Upper lobe of left lung (tissue), 6 donors: ENCODE measurements at regions not wholly inside any gene's neighbourhood (a gene's known extent, or its start where the extent isn't known, plus 50 kb on each side); places are given as distances from the start of the nearest gene placed in this dataset.

Experiments
- ATAC-seq, 2 donors: fragments of 200-7000 bp; cut with Tn5 transposase; one replicate each; pipeline ENCODE4 v1.9.1; 2022; ENCODE audit warnings: mild to moderate bottlenecking in 2 of 2, moderate library complexity in 2 of 2; ENCODE audit not compliant: low FRiP score in 2 of 2
- DNase-seq, 2 donors: peaks; one replicate each; pipeline ENCODE4 v3.0.0-alpha.2; 2019 to 2020
- H3K27ac ChIP-seq, 4 donors: fragments of 200-600 bp; sonication (generic); one replicate each; pipeline ENCODE4 v1.5.1; 2016 to 2019
- H3K27me3 ChIP-seq, 4 donors: fragments of 200-600 bp; sonication (generic); one replicate each; pipeline ENCODE4 v1.5.1; 2017 to 2019
- H3K36me3 ChIP-seq, 4 donors: fragments of 200-600 bp; sonication (generic); one replicate each; pipeline ENCODE4 v1.5.1; 2016 to 2019
- H3K4me1 ChIP-seq, 4 donors: fragments of 200-600 bp; sonication (generic); one replicate each; pipeline ENCODE4 v1.5.1; 2018 to 2019
- H3K4me3 ChIP-seq, 4 donors: fragments of 200-600 bp; sonication (generic); one replicate each; pipeline ENCODE4 v1.5.1; 2017 to 2019; ENCODE audit warnings: mild to moderate bottlenecking in 2 of 4, moderate library complexity in 1 of 4
- H3K9me3 ChIP-seq, 4 donors: fragments of 200-600 bp; sonication (generic); one replicate each; pipeline ENCODE4 v1.5.1; 2018 to 2019
- EP300 ChIP-seq, 4 donors: sonication (generic); formaldehyde crosslinking; IDR thresholded peaks; one replicate each; pipeline ENCODE4 v1.5.1; 2017; ENCODE audit warnings: antibody characterized with exemption in 4 of 4, control low read depth in 2 of 4
- POLR2A ChIP-seq, 4 donors: fragments of 450-650 bp; IDR thresholded peaks; one replicate each; pipeline ENCODE4 v1.5.1; 2016 to 2017; ENCODE audit warnings: antibody characterized with exemption in 4 of 4, mild to moderate bottlenecking in 2 of 4
- POLR2AphosphoS5 ChIP-seq, 2 donors: sonication (generic); formaldehyde crosslinking; IDR thresholded peaks; one replicate each; pipeline ENCODE4 v1.5.1; 2017; ENCODE audit warnings: antibody characterized with exemption in 2 of 2
- WGBS, 2 donors: methylation state at CpG; one replicate each; pipeline ENCODE4 v1.1.5; 2017 to 2018; 5-methylcytosine and 5-hydroxymethylcytosine counted together
- TF ChIP-seq, protein P1 (sequence below), 6 experiments: fragments of 450-650 bp in 4 of 6; fragments of 200-600 bp in 2 of 6; sonication (generic) in 2 of 6; IDR thresholded peaks; one replicate each; pipeline ENCODE4 v1.5.1; 2016 to 2019; ENCODE audit warnings: antibody characterized with exemption in 6 of 6
- donor health status: DM: no; HTN: no; CAD: no; lungs with moderate emphysema.
- donor health status: DM: no; HTN: yes; CAD: no; lungs with severe emphysema.

DNA sequence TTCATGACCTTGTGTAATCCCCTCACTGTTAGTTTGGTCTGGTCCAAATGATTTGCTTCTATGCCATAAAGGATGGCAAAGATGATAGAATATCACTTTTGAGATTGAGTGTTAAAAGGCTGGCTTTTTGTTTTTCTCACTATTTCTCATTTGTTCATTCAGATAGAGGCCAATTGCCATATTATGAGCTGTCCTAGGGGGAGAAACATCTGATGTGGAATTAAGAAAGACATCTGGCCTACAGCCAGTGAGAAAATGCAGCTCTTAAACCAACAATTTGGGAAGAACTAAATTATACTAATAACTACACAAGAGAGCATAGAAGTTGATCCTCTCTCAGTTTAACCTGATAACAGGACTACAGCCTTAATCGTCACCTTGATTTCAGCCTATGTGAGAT lies 1668.6 kb downstream of the GRIK2 start:
- 87 to 88% methylated on average over 1 of the region's 1 CpG for WGBS, 2 donors
- DNase-seq, result no peak
- H3K27me3 ChIP-seq, result no peaks in the 10 kb centered on the region
- no peak overlapping the region for H3K4me3 ChIP-seq
- ATAC-seq, result no peak
- TF ChIP-seq, protein P1, sequence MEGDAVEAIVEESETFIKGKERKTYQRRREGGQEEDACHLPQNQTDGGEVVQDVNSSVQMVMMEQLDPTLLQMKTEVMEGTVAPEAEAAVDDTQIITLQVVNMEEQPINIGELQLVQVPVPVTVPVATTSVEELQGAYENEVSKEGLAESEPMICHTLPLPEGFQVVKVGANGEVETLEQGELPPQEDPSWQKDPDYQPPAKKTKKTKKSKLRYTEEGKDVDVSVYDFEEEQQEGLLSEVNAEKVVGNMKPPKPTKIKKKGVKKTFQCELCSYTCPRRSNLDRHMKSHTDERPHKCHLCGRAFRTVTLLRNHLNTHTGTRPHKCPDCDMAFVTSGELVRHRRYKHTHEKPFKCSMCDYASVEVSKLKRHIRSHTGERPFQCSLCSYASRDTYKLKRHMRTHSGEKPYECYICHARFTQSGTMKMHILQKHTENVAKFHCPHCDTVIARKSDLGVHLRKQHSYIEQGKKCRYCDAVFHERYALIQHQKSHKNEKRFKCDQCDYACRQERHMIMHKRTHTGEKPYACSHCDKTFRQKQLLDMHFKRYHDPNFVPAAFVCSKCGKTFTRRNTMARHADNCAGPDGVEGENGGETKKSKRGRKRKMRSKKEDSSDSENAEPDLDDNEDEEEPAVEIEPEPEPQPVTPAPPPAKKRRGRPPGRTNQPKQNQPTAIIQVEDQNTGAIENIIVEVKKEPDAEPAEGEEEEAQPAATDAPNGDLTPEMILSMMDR (IDR thresholded peaks at IDR 0.05), result no peak
- TF ChIP-seq EP300 (IDR thresholded peaks at IDR 0.05) (no peak), POLR2A (IDR thresholded peaks at IDR 0.05) (no peak), POLR2AphosphoS5 (IDR thresholded peaks at IDR 0.05) (no peak)
- H3K36me3 ChIP-seq, result no peaks in the 10 kb centered on the region
- no peaks in the 10 kb centered on the region for H3K4me1 ChIP-seq
- H3K27ac ChIP-seq, result no peak overlapping the region
- peaks cover 0 to 5% (median 0%) of the 10 kb centered on the region in 4 donors for H3K9me3 ChIP-seq

DNA sequence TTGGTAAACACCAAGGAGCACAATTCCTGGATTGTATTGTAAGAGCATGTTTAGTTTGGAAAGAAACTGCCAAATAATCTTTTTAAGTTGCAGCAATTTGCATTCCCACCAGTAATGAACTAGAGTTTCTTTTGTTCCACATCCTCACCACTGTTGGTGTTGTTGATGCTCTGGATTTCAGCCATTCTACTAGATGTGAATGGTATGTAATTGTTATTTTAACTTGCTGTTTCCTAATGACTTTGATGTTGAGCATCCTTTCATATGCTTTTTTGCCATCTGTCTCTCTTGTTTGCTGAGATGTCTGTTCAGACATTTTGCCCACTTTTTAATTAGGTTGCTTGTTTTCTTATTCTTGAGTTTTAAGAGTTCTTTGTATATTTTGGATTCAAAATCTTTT lies 1654.1 kb downstream of the GRIK2 start:
- TF ChIP-seq POLR2A (IDR thresholded peaks at IDR 0.05) (no peak), EP300 (IDR thresholded peaks at IDR 0.05) (no peak), POLR2AphosphoS5 (IDR thresholded peaks at IDR 0.05) (no peak)
- TF ChIP-seq, protein P1 (IDR thresholded peaks at IDR 0.05), result no peak
- no peaks in the 10 kb centered on the region for H3K36me3 ChIP-seq
- H3K27ac ChIP-seq, result no peak overlapping the region
- H3K4me1 ChIP-seq, result no peaks in the 10 kb centered on the region
- no peak for DNase-seq
- no peaks in the 10 kb centered on the region for H3K27me3 ChIP-seq
- H3K9me3 ChIP-seq, result no peaks in the 10 kb centered on the region
- no peak overlapping the region for H3K4me3 ChIP-seq
- no peak for ATAC-seq

DNA sequence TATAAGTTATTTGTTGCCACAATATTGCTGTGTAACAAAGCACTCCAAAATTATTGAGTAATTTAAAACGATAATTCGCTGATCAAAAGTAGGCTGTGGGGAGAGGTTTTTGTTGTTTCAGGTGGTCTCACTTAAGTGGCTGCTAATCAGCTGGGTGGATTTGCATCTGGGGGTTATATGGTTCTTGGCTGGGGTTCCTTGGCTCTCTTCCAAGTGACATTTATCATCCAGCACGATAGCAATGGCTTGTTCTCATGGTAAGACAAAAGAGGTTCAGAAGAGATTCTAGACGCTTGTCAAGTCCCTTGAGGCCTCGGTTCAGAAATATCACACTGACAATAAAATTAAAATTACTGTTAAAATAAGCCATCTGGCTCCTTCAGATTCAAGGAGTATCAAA lies 1648.8 kb downstream of the GRIK2 start:
- TF ChIP-seq POLR2AphosphoS5 (IDR thresholded peaks at IDR 0.05) (no peak), EP300 (IDR thresholded peaks at IDR 0.05) (no peak), POLR2A (IDR thresholded peaks at IDR 0.05) (no peak)
- TF ChIP-seq, protein P1 (IDR thresholded peaks at IDR 0.05), result no peak
- Histone ChIP-seq H3K27me3 (no peaks in the 10 kb centered on the region), H3K4me1 (no peaks in the 10 kb centered on the region), H3K9me3 (no peaks in the 10 kb centered on the region), H3K4me3 (no peak overlapping the region), H3K27ac (no peak overlapping the region), H3K36me3 (no peaks in the 10 kb centered on the region)
- WGBS, 2 donors, result 65 to 70% methylated on average over 5 of the region's 5 CpGs
- DNase-seq (no peak), ATAC-seq (no peak)

DNA sequence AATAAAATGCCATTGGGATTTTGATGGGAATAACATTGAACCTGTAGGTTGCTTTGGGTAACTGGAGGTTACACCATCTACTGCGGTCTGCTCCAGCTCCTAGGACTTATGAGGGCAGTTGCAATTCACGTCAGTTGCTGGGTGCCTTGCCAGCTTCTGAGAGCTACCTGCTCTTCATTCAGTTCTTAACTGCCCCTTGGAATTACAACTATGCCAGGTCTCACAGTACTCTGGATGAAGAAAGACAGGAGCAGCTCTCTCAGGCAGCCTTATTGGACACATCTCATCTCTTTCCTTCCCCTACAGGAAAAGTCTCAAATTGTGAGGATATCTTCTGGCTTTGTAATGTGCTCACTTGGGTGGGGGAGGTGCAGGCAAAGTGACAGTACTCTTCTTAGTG lies 1643.3 kb downstream of the GRIK2 start:
- Histone ChIP-seq H3K27ac (no peak overlapping the region), H3K36me3 (no peaks in the 10 kb centered on the region), H3K4me3 (no peak overlapping the region), H3K4me1 (no peaks in the 10 kb centered on the region), H3K9me3 (no peaks in the 10 kb centered on the region), H3K27me3 (no peaks in the 10 kb centered on the region)
- DNase-seq (peak in 1 of 2 donors; percentile 62), ATAC-seq (peak; percentile 29 to 63)
- no peak for TF ChIP-seq POLR2A (IDR thresholded peaks at IDR 0.05)
- TF ChIP-seq POLR2AphosphoS5 (IDR thresholded peaks at IDR 0.05), result no peak
- 75 to 80% methylated on average over 1 to 2 of the region's 2 CpGs for WGBS, 2 donors

DNA sequence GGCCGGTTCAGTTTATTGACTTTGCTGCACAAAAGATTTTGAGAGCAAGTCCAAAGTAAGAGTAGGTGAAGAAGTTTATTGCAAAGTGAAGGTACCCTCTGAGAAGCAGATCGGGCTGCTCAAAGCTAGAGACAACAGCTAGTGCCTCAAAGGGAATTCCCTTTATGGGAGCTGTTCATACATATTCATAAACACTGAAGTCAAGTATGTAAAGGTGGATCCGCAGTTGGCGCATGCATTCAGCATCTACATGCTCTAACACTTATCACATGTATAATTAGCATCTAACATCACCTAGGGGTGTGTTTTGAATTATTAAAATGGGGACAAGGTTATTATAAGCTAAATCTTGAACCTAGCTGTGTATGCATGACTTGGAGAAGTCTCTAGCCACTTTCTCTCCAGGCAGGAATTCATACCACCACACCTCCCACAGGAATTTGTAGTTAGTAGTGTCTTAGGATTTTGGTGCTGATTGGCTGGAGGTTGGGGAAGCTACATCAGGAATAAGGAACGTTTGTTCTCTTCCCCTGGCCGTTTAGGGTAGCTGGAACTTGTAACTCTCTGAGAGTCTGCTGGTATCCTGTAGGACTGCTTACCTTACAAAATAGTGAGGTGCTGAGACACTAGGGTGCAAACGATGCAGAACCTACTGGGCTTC lies 1633.9 kb downstream of the GRIK2 start:
- TF ChIP-seq POLR2A (IDR thresholded peaks at IDR 0.05) (no peak), POLR2AphosphoS5 (IDR thresholded peaks at IDR 0.05) (no peak)
- TF ChIP-seq, protein P1 (IDR thresholded peaks at IDR 0.05), result no peak
- Histone ChIP-seq H3K27ac (no peak overlapping the region), H3K4me3 (no peak overlapping the region), H3K4me1 (no peaks in the 10 kb centered on the region), H3K36me3 (no peaks in the 10 kb centered on the region), H3K27me3 (no peaks in the 10 kb centered on the region), H3K9me3 (no peaks in the 10 kb centered on the region)
- DNase-seq (no peak), ATAC-seq (no peak)
- WGBS, 2 donors, result 75 to 77% methylated on average over 7 of the region's 7 CpGs
